GM18517 (cell line): ENCODE measurements at regions not wholly inside any gene's neighbourhood (a gene's known extent, or its start where the extent isn't known, plus 50 kb on each side); places are given as distances from the start of the nearest gene placed in this dataset.
"Not testable (repeated sequence)": the region's sequence is repeated elsewhere in the genome, so short reads cannot be mapped to it uniquely, and the experiment has no call there.

Experiments
- ATAC-seq: cut with Tn5 transposase; IDR thresholded peaks from one replicate; pipeline ENCODE4 v1.9.1; 2021; ENCODE audit warnings: mild to moderate bottlenecking, moderate library complexity; ENCODE audit not compliant: unreplicated experiment

DNA sequence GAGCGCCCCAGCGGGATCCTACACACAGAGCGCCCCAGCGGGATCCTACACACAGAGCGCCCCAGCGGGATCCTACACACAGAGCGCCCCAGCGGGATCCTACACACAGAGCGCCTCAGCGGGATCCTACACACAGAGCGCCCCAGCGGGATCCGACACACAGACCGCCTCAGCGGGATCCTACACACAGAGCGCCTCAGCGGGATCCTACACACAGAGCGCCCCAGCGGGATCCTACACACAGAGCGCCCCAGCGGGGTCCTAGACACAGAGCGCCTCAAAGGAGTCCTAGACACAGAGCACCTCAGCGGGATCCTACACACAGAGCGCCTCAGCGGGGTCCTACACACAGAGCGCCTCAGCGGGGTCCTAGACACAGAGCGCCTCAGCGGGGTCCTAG, 1352.7 kb downstream of the GATA3 start:
- ATAC-seq, result not testable (repeated sequence)

DNA sequence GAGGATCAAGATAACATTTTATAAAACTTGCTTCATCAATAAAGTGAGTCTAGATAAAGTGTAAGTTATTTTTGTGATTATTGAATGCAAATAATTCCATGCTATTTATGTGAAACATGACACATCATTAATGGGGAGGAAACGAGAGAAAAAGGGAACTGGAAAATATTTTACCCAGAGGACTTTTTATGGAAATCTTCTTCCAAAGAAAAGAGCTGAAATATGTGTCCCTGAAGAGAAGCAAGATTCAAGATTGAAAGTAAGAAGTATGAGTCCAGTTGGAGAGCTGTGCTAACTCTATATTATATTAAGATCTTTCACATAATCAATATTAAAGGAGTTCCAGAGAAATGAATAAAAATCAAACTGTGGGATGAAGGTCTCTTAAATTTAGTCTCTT, 1361.8 kb downstream of the GATA3 start:
- ATAC-seq, result no peak

DNA sequence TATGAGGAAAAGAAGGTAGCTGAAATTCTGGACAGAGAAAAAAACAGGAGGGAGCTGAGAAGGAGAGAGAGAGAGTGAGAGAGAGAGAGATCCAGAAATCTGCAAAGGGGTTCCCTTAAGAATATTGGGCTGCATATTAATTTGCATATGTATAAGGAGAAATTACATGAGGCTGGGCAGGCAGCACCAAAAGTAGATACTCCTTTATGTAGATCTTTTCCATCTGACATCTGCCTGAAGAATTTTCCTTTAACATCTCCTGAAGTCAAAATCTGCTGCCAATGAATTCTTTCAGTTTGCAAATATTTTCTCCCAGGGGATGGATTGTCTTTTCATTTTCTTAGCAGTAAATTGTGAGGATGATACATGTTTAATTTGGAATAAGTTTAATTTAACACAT, 1365.3 kb downstream of the GATA3 start:
- ATAC-seq, result no peak

DNA sequence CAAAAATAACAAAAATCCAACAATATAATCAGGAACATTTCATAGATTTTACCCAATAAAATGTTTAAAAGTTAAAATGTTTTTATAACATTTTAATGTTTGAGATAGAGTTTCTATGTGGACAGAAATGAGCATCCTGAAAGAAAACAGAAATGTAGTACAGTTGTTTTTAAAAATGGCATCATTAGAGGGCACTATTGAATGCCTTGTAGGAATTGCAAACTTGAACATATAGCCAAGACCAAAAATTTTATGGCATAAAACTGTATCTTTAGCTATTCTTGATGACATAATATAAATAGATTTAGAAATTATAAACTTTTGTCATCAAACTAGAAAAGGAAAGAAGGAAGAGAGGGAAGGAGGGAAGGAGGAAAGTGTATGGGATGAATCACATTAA, 1372.7 kb downstream of the GATA3 start:
- ATAC-seq, result no peak

DNA sequence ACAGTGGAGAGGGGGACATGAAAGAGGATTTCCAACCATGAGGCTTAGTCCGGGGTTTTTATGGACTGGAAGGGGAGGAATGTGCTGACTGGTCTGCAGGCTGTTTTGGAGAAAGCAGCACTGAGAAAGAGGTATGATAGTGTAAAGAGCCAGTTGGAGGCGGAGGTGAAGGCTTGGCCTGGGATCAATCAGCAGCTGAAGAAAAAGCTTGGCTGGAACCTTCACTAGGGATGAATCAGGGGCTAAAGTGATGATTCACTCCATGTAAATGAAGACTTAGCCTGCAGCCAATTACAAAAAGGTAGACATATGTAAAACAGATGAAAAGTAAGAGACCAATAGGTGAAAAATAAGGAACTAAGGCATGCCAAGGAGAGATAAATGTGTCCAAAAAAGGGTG, 1382.6 kb downstream of the GATA3 start:
- ATAC-seq, result no peak

DNA sequence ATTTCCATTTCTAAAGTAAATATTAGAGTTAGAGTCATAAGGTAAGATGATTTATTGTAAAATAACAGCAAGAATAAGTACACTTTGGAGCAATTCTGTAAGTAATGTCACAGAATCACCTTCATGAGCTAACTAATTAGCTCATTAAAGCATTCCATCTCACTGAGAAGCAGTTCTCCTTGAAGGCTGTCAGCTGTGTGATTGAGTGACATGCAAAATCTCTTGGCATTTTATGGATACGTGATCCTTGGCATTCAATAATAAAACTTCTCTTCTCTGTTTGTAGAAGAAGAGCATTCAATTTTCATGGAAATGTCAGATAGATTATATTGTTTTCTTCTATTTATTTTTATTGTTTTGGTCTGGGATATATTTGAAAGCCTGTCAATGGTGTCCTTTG, 1389.3 kb downstream of the GATA3 start:
- no peak for ATAC-seq

DNA sequence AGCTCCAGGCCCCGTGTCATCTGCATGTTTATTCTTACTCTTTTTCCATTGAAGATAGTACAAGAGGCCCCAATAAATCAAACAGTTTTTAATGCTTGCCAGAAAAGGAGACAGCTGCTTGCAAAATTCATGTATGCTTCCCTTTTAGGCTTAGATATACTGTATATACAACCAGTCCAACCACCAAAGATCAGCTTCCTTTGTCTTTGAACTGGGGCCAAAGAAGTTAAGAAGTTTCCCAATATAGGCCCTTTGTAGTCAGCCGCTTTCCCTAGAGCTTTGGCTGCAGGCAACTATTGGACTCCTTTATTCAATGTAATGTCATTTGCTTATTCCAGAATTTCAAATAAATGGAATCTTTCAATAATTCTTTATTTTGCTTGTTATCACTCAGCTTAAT, 1395.0 kb downstream of the GATA3 start:
- no peak for ATAC-seq

DNA sequence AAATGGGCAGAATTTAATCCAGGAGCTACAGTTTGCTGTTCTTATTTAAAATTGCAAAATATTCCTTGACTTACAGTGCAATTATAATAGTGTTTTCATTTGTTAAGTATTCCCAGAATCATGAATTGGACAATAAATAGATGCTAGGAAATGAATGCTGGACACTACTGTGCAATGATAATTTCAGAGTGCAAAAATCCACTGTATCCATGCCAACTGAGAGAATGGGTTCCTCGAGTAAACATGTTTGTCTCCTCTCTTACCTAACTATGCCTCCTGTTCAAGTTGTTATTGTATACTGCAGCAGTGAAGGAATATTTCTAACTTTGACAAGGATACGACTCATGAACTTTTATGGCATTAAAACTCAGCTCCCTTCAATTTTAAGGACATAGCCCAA, 1396.3 kb downstream of the GATA3 start:
- ATAC-seq, result no peak

DNA sequence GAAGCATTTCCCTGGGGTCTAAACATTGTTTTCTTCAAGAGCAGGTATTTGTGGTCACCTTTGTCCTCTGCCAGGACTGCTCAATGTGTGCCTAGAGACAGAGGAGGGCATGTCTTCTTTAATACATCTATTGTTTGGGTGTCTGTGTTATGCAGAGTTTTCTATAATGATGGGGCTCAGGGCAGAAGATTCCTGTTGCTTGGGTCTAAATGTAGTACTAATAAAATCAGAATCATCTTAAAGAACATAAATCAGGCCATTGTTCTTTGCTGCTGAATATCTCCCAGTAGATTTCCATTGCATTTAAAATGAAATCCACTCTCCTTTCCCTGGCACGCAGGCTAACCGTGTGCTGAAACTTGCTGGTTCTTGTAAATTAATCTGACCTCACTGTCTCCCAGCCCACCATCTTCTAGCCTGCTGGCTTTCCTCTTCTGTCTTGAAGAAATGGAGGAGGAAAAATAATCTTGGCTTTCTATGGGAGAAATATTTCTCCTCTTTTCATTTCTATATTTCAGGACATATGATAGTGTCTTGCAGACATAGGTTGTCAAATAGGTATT, 1396.8 kb downstream of the GATA3 start:
- ATAC-seq, result no peak

DNA sequence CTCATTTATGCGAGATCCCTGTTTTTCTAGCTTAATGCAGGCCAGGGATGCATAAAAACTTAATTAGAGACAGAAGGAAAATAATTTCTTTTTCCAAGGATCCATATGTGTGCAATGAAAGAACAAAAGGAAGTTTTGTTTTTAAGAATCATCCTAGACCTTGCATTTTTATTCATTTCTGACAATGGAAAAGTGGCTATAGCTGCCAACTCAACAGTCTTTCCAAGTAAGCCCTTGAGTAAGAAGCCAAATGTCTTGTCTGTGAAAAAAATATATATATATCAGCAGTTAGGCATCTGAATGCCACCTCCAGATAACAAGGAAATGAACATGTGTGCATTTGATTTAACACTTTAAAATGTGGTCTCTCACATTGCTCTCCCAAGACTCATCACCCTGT, 1397.6 kb downstream of the GATA3 start:
- ATAC-seq, result no peak

DNA sequence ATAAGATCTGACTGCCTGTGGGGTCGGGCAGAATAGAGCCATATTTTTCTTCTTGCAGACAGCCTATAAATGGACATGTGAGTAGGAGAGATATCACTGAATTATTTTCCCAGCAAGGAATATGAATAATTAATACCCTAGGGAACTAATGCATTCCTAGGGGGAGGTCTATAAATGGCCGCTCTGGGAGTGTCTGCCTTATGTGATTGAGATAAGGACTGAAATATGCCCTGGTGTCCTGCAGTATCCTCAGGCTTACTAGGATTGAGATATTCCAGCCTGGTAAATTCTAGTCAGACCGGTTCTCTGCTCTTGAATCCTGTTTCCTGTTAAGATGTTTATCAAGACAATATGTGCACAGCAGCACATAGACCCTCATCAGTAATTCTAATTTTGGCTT, 1399.4 kb downstream of the GATA3 start:
- not testable (repeated sequence) for ATAC-seq

DNA sequence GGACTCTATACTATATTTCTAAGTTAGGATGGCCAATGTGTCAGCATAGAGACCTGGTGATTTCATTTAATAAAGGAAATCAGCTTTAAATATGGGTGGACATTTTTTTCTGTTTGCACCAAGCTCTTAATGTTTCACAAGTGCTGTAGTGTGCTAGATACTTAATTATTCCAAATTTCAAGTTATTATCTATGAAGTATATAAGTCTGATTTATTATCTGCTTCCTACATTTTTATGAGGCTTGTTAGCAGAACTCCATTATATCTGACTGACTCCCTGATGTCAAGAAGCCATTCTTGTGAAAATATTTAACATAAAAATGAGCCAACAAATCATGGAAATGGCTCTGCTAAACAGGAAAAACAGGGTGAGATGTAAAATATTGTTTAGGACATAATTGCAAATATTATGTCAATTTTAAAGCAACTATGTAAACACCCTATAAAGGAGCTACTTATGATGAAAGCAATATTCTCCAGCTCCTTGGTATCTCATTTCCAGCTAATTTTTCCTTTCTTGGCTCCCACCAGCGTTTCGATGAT, 1415.2 kb downstream of the GATA3 start:
- no peak for ATAC-seq

DNA sequence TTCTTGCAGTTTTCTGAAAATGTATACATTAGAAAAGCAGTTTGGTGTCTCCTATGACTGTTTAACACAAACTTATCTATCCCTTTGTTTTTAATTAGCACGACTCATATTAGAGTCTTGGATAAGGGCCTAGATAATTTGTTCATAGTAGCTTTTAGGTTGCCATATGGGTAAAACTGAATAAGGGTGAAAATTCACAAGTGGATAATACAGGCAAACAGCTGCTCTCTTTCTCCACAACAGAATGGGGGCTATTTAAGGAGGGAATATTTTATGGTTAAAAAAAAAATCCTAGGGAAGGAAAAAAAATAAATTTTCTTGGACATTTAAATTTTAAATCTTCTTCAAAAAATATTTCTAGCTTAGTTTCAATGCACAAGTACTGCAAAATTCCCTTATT, 1416.1 kb downstream of the GATA3 start:
- no peak for ATAC-seq

DNA sequence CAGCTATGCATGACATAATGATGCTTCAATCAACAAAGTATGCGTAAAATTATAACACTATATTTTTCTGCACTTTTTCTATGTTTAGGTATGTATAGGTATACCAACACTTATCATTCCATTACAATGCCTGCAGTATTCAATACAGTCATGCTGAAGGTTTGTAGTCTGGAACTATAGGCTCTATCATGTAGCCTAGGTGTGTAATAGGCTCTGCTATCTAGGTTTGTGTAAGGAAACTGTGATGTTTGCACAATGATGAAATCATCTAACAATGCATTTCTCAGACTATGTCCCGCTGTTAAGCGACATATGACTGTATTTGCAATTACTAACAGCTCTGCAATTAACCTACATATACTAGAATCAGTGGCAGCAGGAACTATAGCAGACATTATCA, 1447.5 kb downstream of the GATA3 start:
- no peak for ATAC-seq

DNA sequence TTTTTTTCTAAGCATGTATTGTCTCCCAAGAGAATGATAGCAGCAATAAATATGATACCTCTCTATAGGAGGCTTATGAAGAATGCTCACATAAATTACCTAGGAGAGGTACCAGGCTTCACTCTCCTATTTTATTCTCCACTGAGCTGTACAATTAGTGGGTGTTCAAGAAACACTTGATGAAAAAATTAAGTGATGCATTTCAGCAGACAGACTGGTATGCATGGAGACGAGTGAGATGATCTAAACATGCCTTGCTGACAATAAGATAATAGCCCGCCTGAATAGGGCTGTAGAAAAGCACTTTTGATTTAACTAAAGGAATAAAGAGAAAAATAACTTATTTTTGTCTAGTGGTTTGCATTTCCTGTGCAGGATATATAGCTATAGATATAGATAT, 1449.7 kb downstream of the GATA3 start:
- no peak for ATAC-seq

DNA sequence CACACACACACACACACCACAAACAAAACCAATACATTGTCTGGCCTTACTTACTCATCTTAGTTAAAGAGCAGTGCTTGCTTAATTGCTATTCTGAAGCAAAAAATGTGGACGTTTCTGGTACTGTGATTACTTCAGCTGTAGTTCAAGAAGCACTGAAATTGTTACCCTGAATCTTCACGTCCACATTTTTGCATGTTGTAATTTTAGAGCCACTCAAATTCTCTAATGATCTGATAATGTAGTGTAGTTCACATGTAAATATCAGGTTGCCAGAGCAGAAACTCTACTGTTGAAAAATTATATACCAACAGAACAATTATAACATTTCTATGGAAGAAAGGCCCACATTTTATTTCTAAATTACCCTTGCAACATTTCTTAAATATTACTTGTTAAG, 1451.1 kb downstream of the GATA3 start:
- ATAC-seq, result no peak

DNA sequence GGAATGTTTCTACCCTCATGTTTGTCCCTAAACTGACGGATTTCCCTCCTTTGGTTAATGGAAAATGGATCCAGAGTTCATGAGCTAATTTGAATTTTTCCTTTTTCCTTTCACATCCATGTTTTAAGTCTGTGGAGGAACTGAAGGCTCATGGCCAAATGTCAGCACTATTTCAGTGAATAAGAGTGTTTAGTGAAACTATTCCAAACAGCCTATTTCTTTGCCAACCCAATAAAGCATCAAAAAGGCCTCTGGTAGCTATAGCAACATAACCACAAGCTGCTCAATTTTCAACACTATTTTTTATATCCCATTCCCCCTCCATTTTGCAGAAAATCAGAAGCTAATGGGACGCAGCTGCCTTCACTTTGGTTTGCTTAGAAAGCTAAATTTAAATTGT, 1454.1 kb downstream of the GATA3 start:
- ATAC-seq, result no peak

DNA sequence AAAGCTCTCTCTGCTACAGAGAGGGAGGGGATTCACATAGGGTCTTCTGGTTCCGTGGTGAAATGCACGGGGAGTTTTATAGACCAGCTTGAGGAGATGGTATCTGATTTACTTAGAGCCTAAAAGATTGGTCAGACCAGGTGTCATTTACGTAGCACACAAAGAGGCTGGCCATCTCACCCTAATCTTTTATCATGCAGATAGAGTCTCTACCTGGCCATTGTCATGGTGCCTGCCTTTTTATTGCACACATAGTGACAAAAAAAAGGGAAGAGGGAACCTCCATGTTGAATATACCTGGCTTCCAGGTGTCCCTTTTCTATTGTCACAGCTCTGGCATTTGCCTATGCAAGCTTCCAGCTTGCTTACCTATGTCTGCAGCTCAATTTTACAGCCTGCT, 1456.1 kb downstream of the GATA3 start:
- ATAC-seq, result no peak

DNA sequence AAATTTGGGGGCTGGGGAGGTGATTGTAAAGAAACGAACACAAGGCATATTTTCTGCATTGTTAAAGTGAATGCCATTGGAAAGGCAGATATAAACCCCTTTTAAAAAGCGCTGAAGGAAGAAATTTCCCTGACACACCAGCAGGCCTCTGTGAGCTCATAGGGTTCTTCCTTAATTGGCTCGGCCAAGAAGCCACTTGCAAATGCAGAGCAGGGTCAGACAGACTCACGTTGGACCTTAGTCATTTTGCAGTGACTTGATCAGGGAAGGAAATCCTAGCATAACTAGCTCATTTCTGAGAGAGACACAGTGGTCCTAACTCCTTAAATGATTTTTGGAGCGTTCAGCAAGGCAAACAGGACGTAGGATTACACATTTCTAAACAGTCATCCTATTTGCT, 1461.4 kb downstream of the GATA3 start:
- no peak for ATAC-seq

DNA sequence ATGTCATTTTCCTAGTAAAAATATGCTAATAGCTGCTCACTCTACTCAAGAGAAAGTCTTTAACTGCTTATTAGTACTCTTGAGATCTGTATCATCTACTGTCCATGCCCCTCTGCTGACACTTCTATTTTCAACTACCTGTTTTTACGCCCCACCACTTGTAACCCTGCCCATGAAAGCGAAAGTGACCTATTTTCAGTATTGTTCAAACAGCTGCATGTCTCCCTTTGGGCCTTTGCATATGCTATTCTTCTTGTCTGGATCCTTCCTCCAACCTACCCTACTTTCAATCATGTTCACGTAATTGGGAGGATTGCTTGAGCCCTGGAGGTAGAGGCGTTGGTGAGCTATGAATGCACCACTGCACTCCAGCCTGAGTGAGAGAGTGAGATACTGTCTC, 1481.3 kb downstream of the GATA3 start:
- ATAC-seq, result peak; percentile 70

DNA sequence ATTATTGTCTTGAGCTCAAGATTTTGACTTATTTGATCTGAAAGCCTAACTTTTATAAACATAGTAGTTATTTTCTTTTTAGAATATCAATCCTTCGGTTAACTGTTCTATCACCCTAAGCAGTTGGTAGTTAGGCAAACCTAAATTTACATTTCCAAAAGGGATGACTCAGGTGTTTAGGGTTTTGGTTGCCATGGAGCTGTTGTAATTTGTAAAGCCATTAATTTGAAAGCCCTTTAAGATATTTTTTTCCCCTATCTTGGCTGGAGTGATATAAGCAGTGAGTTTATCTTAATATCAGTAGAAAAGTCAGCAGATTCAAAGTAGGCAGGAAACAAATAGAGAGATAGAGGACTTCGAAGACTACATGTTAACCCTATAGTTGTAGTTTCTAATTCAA, 1472.6 kb upstream of the CELF2 start:
- ATAC-seq, result no peak

DNA sequence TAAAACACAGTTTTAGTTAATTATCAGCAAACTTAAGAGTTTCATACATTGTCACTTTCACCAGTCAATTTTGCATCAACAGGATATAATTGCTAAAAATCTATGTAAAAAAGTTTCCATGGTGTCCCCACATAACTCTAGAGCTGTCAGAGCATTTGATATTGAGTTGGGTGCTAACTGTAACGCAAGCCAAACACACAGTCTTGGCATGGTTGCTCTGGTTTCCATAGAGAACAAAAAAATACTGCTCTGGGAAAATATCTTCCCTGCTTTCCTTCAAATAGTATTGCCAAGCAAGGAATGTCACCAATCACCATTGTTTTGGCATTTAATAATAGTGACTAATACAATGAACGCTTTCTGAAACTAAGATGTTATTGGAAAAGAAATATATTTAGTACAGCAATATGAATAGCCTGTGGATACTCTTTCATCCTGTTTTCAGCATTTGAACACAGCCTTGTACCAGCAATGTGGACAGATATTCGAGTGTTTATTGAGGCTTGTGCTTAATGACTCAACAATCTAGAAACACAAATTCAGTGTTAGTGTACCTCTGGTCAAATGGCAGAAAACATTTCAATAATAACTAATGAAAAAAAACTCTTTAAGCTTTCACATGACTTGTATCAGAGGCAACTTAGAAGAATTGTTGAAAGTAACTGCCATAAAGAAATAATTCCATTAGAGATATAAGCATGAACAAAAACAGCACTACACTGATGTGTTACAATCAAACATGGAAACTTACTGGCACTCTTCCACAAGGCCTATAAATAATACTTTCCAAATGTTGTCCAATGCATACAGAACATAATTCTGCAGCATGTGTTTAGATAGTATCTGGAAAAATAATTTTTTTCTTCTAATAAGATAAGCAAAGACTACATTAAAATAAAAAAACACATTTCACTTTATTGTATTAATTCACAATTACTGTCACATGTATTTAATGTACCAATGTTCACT, 1469.5 kb upstream of the CELF2 start:
- ATAC-seq, result no peak
